Skeletal muscle satellite cell (primary cell): ENCODE measurements at regions not wholly inside any gene's neighbourhood (a gene's known extent, or its start where the extent isn't known, plus 50 kb on each side); places are given as distances from the start of the nearest gene placed in this dataset.

ENCODE experiments used
- H3K27me3 ChIP-seq: 2 replicates; pipeline ENCODE4 v1.7.0; 2013; ENCODE audit warnings: low read length; ENCODE audit not compliant: control insufficient read depth, insufficient read depth
- H3K36me3 ChIP-seq: 2 replicates; pipeline ENCODE4 v1.7.0; 2013; ENCODE audit warnings: mild to moderate bottlenecking, control low read depth, low read length; ENCODE audit not compliant: insufficient read depth
- H3K4me1 ChIP-seq: 2 replicates; pipeline ENCODE4 v1.7.0; 2013; ENCODE audit warnings: low read length; ENCODE audit not compliant: control insufficient read depth, insufficient read depth
- H3K4me2 ChIP-seq: 2 replicates; pipeline ENCODE4 v1.7.0; 2013; ENCODE audit warnings: mild to moderate bottlenecking, low read length
- H3K4me3 ChIP-seq: 2 replicates; pipeline ENCODE4 v1.7.0; 2013; ENCODE audit warnings: low read length
- H3K9ac ChIP-seq: 2 replicates; pipeline ENCODE4 v1.7.0; 2013; ENCODE audit warnings: mild to moderate bottlenecking, low read depth, low read length, moderate library complexity
- H3K9me3 ChIP-seq: replicated peaks from 2 replicates; pipeline ENCODE4 v1.7.0; 2013; ENCODE audit warnings: mild to moderate bottlenecking, control low read depth, low read length

DNA sequence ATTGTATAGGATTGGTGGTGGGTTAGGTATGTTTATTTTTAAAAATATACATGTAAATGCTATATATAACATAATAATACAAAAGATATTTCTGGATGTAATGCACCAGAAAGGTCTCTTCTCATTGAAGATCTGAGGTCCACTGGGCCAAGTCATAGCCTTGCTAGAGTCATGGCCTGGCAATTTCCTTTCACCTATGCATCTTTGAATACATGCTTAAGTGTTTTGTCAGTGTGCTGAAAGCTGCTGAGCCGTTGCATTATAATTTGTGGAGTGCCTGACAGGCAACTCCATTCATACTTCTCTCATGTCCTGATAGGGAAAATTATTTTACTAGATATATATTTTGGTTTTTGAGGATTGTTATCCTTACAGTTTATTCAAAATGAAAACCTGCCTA lies 410.2 kb upstream of the CT83 start:
- Histone ChIP-seq H3K9ac (peak overlapping the region; percentile 43), H3K4me2 (no peak overlapping the region), H3K9me3 (no peaks in the 10 kb centered on the region), H3K4me3 (no peak overlapping the region), H3K27me3 (no peaks in the 10 kb centered on the region), H3K36me3 (no peaks in the 10 kb centered on the region), H3K4me1 (peaks cover 18% of the 10 kb centered on the region)

DNA sequence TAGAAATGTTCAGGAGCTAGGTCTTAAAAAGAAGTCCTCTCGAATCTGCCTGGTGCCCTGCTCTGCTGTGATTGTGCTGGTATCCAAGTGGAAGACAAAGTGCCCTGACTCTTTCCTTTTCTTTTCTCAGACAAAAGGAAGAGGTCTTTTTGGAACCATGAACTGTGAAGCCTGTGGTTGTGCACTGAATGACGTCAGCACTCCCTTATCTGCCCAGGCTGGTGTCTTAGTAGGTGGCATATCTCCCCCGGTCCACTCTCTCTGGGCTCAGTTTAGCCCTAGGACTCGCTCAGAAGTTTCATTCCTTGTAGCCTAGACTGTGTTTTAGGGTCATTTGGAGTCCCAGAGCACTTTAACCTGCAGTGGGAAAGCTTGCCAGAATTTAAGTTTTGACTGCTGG lies 400.3 kb upstream of the CT83 start:
- Histone ChIP-seq H3K36me3 (no peaks in the 10 kb centered on the region), H3K9ac (no peak overlapping the region), H3K4me1 (no peaks in the 10 kb centered on the region), H3K4me3 (no peak overlapping the region), H3K9me3 (no peaks in the 10 kb centered on the region), H3K27me3 (no peaks in the 10 kb centered on the region), H3K4me2 (no peak overlapping the region)

GRCh38 chrX:116862340-116862739 lies 399.6 kb upstream of the CT83 start:
- Histone ChIP-seq H3K4me2 (no peak overlapping the region), H3K9ac (no peak overlapping the region), H3K36me3 (no peaks in the 10 kb centered on the region), H3K27me3 (no peaks in the 10 kb centered on the region), H3K4me3 (no peak overlapping the region), H3K4me1 (no peaks in the 10 kb centered on the region), H3K9me3 (no peaks in the 10 kb centered on the region)

- Histone ChIP-seq H3K4me2 (no peak overlapping the region), H3K27me3 (no peaks in the 10 kb centered on the region), H3K9ac (no peak overlapping the region), H3K36me3 (no peaks in the 10 kb centered on the region), H3K4me3 (no peak overlapping the region), H3K4me1 (no peaks in the 10 kb centered on the region), H3K9me3 (no peaks in the 10 kb centered on the region)
Observed at GRCh38 chrX:116841290-116841689, 378.5 kb upstream of the CT83 start.

- no peaks in the 10 kb centered on the region for H3K4me1 ChIP-seq
- H3K9me3 ChIP-seq, result no peaks in the 10 kb centered on the region
- no peak overlapping the region for H3K4me3 ChIP-seq
Observed at GRCh38 chrX:116827063-116827462, 364.3 kb upstream of the CT83 start.

GRCh38 chrX:116824785-116825184 lies 362.0 kb upstream of the CT83 start:
- Histone ChIP-seq H3K9me3 (no peaks in the 10 kb centered on the region), H3K4me3 (no peak overlapping the region), H3K36me3 (no peaks in the 10 kb centered on the region), H3K4me1 (no peaks in the 10 kb centered on the region), H3K9ac (no peak overlapping the region), H3K4me2 (no peak overlapping the region), H3K27me3 (no peaks in the 10 kb centered on the region)

More at GRCh38 chrX:116827063-116827462, 364.3 kb upstream of the CT83 start:
- no peaks in the 10 kb centered on the region for H3K36me3 ChIP-seq
- no peak overlapping the region for H3K9ac ChIP-seq
- no peaks in the 10 kb centered on the region for H3K27me3 ChIP-seq
- no peak overlapping the region for H3K4me2 ChIP-seq

DNA sequence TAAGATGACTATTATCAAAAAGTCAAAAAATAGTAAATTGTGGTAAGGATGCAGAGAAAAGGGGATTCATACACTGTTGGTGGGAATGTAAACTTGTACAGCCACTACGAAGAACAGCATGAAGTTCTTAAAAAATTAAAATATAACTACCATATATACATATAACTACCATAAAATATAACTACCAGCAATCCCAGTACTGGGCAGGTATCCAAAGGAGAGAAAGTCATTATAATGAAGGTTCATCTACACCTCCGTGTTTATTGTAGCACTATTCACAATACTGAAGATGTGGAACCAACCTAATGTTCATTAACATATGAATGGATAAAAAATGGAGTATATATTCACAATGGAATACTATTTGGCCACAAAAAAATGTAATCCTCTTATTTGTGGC lies 360.9 kb upstream of the CT83 start:
- H3K9me3 ChIP-seq, result no peaks in the 10 kb centered on the region
- H3K4me1 ChIP-seq, result no peaks in the 10 kb centered on the region
- no peaks in the 10 kb centered on the region for H3K27me3 ChIP-seq
- no peak overlapping the region for H3K4me2 ChIP-seq
- H3K9ac ChIP-seq, result no peak overlapping the region
- no peak overlapping the region for H3K4me3 ChIP-seq
- H3K36me3 ChIP-seq, result no peaks in the 10 kb centered on the region

GRCh38 chrX:116806288-116806802 lies 343.6 kb upstream of the CT83 start:
- no peak overlapping the region for H3K9ac ChIP-seq
- no peak overlapping the region for H3K4me3 ChIP-seq
- no peak overlapping the region for H3K4me2 ChIP-seq
- H3K4me1 ChIP-seq, result no peaks in the 10 kb centered on the region
- no peaks in the 10 kb centered on the region for H3K9me3 ChIP-seq
- no peaks in the 10 kb centered on the region for H3K27me3 ChIP-seq
- no peaks in the 10 kb centered on the region for H3K36me3 ChIP-seq

- H3K27me3 ChIP-seq, result no peaks in the 10 kb centered on the region
- no peaks in the 10 kb centered on the region for H3K9me3 ChIP-seq
- no peaks in the 10 kb centered on the region for H3K36me3 ChIP-seq
- H3K4me3 ChIP-seq, result no peak overlapping the region
- H3K9ac ChIP-seq, result no peak overlapping the region
- H3K4me2 ChIP-seq, result no peak overlapping the region
- no peaks in the 10 kb centered on the region for H3K4me1 ChIP-seq
Observed at GRCh38 chrX:116801943-116802342, 339.2 kb upstream of the CT83 start.

DNA sequence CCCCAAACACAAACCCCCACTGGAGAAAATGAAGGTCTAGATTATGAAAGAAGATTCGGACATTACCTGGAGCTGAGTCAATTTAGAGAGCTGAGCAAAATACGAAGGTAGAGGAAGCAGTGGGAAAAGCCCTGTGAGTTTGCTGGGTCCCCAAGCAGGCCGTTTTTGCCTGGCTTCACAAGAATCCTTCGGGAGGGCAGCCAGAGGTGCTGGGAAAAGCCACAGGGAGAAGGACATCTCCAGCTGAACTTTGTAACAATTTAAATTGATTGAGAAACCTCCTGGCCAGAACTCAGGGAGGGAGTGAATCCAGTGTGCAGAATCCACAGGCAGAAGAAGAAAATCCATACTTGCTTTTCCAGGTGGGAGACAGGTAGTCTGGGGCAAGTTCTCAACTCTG lies 319.1 kb upstream of the CT83 start:
- Histone ChIP-seq H3K4me2 (no peak overlapping the region), H3K9me3 (no peaks in the 10 kb centered on the region), H3K27me3 (no peaks in the 10 kb centered on the region), H3K9ac (no peak overlapping the region), H3K4me1 (no peaks in the 10 kb centered on the region), H3K36me3 (no peaks in the 10 kb centered on the region), H3K4me3 (no peak overlapping the region)

DNA sequence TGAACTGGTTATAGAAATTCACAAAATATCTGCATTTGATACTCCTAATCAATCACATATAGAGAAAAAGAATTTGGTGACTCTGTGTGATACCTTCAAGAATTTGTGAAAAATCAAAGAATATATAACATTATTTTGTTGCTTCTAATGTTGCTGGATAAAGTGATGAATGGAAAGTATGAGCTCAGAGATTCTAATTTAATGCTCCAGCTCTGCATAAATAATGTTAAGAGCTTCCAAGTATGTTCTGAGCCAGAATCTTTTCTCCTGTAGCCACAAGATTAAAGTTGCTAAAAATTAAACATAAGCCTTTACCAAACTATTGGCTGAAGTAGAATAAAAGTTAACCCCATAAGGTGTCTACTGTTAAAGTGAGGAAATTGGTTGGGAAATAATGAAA lies 294.7 kb upstream of the CT83 start:
- H3K27me3 ChIP-seq, result no peaks in the 10 kb centered on the region
- no peak overlapping the region for H3K9ac ChIP-seq
- H3K4me2 ChIP-seq, result no peak overlapping the region
- no peak overlapping the region for H3K4me3 ChIP-seq
- no peaks in the 10 kb centered on the region for H3K9me3 ChIP-seq
- no peaks in the 10 kb centered on the region for H3K4me1 ChIP-seq
- no peaks in the 10 kb centered on the region for H3K36me3 ChIP-seq

GRCh38 chrX:116756958-116757357 lies 294.2 kb upstream of the CT83 start:
- Histone ChIP-seq H3K36me3 (no peaks in the 10 kb centered on the region), H3K9me3 (no peaks in the 10 kb centered on the region), H3K4me2 (no peak overlapping the region), H3K27me3 (no peaks in the 10 kb centered on the region), H3K4me1 (no peaks in the 10 kb centered on the region), H3K9ac (no peak overlapping the region), H3K4me3 (no peak overlapping the region)
